ENCODE measurements at regions not wholly inside any gene's neighbourhood (a gene's known extent, or its start where the extent isn't known, plus 50 kb on each side); places are given as distances from the start of the nearest gene placed in this dataset.

- TF ChIP-seq ZNF274 (IDR thresholded peaks at IDR 0.05; ENCODE audit: low read depth, low read length) (no peak), YY1 (IDR thresholded peaks at IDR 0.05; ENCODE audit: insufficient read depth, insufficient read length) (no peak), SUZ12 (IDR thresholded peaks at IDR 0.05; ENCODE audit: extremely low read depth, insufficient read depth, insufficient read length) (no peak)
- no peak overlapping the region for H3K4me3 ChIP-seq (ENCODE audit: insufficient read length, low read depth)
- no peaks in the 10 kb centered on the region for H3K36me3 ChIP-seq (ENCODE audit: insufficient read depth, insufficient read length, low read length)
- peaks cover 3% of the 10 kb centered on the region; the same call in 1 of the 2 replicates for H3K9me3 ChIP-seq (ENCODE audit: insufficient read depth, low read length)
- no peak for DNase-seq (ENCODE audit: low read depth, low spot score)
- H3K27me3 ChIP-seq (ENCODE audit: insufficient read depth, insufficient read length), result peaks cover 97% of the 10 kb centered on the region
- no peaks in the 10 kb centered on the region for H3K4me1 ChIP-seq (ENCODE audit: insufficient read depth, insufficient read length)
- no peak overlapping the region for H3K9ac ChIP-seq (ENCODE audit: insufficient read length, low read depth)
Observed at GRCh38 chr18:72444111-72444797, 99.9 kb downstream of the CBLN2 start.

DNA sequence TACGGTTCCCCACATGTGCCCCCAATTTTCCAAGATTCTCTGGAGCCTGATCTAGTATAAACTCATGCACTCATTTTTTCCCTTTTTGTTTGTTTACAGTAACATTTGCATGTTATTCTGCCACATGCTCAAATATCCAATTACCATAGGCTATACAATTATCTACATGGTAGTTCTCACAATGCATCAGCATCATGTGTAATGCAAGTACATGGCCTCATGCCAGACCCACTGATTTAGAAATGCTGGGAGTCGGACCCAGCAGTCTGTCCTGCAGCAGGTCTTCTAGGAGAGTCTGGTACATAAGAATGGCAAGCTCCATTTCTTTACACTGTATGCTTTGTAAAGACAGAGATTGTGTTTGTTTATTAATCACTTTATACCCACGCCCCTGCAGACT lies 107.7 kb downstream of the CBLN2 start:
- Histone ChIP-seq H3K4me3 (ENCODE audit: insufficient read length, low read depth) (no peak overlapping the region), H3K27me3 (ENCODE audit: insufficient read depth, insufficient read length) (peaks cover 97% of the 10 kb centered on the region), H3K9me3 (ENCODE audit: insufficient read depth, low read length) (no peaks in the 10 kb centered on the region), H3K9ac (ENCODE audit: insufficient read length, low read depth) (no peak overlapping the region), H3K36me3 (ENCODE audit: insufficient read depth, insufficient read length, low read length) (no peaks in the 10 kb centered on the region), H3K4me1 (ENCODE audit: insufficient read depth, insufficient read length) (no peaks in the 10 kb centered on the region)
- DNase-seq (ENCODE audit: low read depth, low spot score), result no peak
- TF ChIP-seq SUZ12 (IDR thresholded peaks at IDR 0.05; ENCODE audit: extremely low read depth, insufficient read depth, insufficient read length) (no peak), YY1 (IDR thresholded peaks at IDR 0.05; ENCODE audit: insufficient read depth, insufficient read length) (no peak), ZNF274 (IDR thresholded peaks at IDR 0.05; ENCODE audit: low read depth, low read length) (no peak)

DNA sequence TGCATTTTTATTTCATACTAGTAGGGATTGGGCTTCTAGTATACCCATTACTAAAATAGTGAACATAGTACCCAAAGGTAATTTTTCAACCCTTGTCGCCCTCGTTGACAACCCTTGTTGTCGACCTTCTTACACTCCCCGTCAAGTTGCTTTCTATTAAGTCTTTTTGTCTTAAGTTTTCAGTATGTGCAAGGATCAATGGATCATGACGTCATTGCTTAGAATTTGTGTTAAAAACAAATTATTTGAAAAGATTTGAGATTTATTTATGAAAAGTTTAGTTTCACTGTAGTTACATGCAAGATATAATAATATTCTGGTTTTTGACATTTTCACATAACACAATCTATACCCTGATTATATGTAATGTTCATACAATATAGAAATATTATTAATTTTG lies 110.4 kb downstream of the CBLN2 start:
- Histone ChIP-seq H3K36me3 (ENCODE audit: insufficient read depth, insufficient read length, low read length) (no peaks in the 10 kb centered on the region), H3K9ac (ENCODE audit: insufficient read length, low read depth) (no peak overlapping the region), H3K9me3 (ENCODE audit: insufficient read depth, low read length) (no peaks in the 10 kb centered on the region), H3K27me3 (ENCODE audit: insufficient read depth, insufficient read length) (peaks cover 97% of the 10 kb centered on the region), H3K4me3 (ENCODE audit: insufficient read length, low read depth) (no peak overlapping the region), H3K4me1 (ENCODE audit: insufficient read depth, insufficient read length) (no peaks in the 10 kb centered on the region)
- TF ChIP-seq YY1 (IDR thresholded peaks at IDR 0.05; ENCODE audit: insufficient read depth, insufficient read length) (no peak), ZNF274 (IDR thresholded peaks at IDR 0.05; ENCODE audit: low read depth, low read length) (no peak), SUZ12 (IDR thresholded peaks at IDR 0.05; ENCODE audit: extremely low read depth, insufficient read depth, insufficient read length) (no peak)
- DNase-seq (ENCODE audit: low read depth, low spot score), result no peak

DNA sequence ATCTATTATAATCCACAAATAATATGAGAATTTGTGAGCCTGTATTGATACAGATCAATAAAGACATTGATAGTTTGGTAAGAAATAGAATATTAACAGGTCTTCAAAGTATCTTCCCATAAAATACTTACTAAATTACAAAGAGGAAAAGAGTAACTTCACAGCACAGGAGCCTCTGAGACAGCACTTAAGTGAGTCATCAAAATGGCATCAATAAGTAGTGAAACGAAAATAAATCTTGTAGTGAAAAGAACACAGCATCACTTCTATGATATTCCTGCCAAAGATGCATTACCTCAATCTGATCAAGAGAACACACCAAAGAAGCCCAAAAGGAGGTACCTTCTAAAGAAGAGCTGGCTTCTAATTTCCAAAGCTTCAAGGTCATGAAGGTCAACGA lies 116.4 kb downstream of the CBLN2 start:
- Histone ChIP-seq H3K9ac (ENCODE audit: insufficient read length, low read depth) (no peak overlapping the region), H3K4me1 (ENCODE audit: insufficient read depth, insufficient read length) (no peaks in the 10 kb centered on the region), H3K9me3 (ENCODE audit: insufficient read depth, low read length) (no peaks in the 10 kb centered on the region), H3K36me3 (ENCODE audit: insufficient read depth, insufficient read length, low read length) (no peaks in the 10 kb centered on the region), H3K27me3 (ENCODE audit: insufficient read depth, insufficient read length) (peaks cover 58% of the 10 kb centered on the region), H3K4me3 (ENCODE audit: insufficient read length, low read depth) (no peak overlapping the region)
- DNase-seq (ENCODE audit: low read depth, low spot score), result no peak
- TF ChIP-seq SUZ12 (IDR thresholded peaks at IDR 0.05; ENCODE audit: extremely low read depth, insufficient read depth, insufficient read length), result no peak
- TF ChIP-seq ZNF274 (IDR thresholded peaks at IDR 0.05; ENCODE audit: low read depth, low read length), result no peak
- no peak for TF ChIP-seq YY1 (IDR thresholded peaks at IDR 0.05; ENCODE audit: insufficient read depth, insufficient read length)

DNA sequence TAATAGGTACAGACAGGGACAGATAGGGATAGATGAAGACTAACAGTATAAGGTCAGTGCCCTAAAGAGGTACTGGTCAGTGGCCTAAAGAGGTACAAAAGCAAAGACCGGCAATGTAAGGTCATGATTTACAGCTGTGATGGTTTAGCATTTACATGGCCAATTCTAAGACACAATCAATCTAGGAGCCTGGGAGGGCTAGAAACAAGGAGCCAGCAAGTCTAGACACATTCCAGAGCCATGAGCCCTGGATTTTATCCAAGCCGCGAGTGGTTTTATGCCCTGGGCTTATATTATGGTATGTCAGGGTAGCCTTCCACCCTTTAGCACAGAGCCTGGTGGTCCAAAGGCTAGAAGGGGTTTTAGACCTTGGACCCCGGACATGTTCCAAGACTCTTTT lies 124.2 kb downstream of the CBLN2 start:
- H3K9me3 ChIP-seq (ENCODE audit: insufficient read depth, low read length), result no peaks in the 10 kb centered on the region; the same call in 1 of the 2 replicates
- H3K9ac ChIP-seq (ENCODE audit: insufficient read length, low read depth), result no peak overlapping the region
- H3K4me1 ChIP-seq (ENCODE audit: insufficient read depth, insufficient read length), result no peaks in the 10 kb centered on the region
- no peak overlapping the region for H3K4me3 ChIP-seq (ENCODE audit: insufficient read length, low read depth)
- no peaks in the 10 kb centered on the region for H3K27me3 ChIP-seq (ENCODE audit: insufficient read depth, insufficient read length)
- TF ChIP-seq SUZ12 (IDR thresholded peaks at IDR 0.05; ENCODE audit: extremely low read depth, insufficient read depth, insufficient read length), result no peak
- no peak for TF ChIP-seq YY1 (IDR thresholded peaks at IDR 0.05; ENCODE audit: insufficient read depth, insufficient read length)
- TF ChIP-seq ZNF274 (IDR thresholded peaks at IDR 0.05; ENCODE audit: low read depth, low read length), result no peak
- no peaks in the 10 kb centered on the region for H3K36me3 ChIP-seq (ENCODE audit: insufficient read depth, insufficient read length, low read length)
- DNase-seq (ENCODE audit: low read depth, low spot score), result no peak

- Histone ChIP-seq H3K4me1 (ENCODE audit: insufficient read depth, insufficient read length) (no peaks in the 10 kb centered on the region), H3K27me3 (ENCODE audit: insufficient read depth, insufficient read length) (no peaks in the 10 kb centered on the region), H3K9ac (ENCODE audit: insufficient read length, low read depth) (no peak overlapping the region), H3K36me3 (ENCODE audit: insufficient read depth, insufficient read length, low read length) (no peaks in the 10 kb centered on the region), H3K9me3 (ENCODE audit: insufficient read depth, low read length) (no peaks in the 10 kb centered on the region), H3K4me3 (ENCODE audit: insufficient read length, low read depth) (no peak overlapping the region)
- no peak for TF ChIP-seq ZNF274 (IDR thresholded peaks at IDR 0.05; ENCODE audit: low read depth, low read length)
- TF ChIP-seq SUZ12 (IDR thresholded peaks at IDR 0.05; ENCODE audit: extremely low read depth, insufficient read depth, insufficient read length), result no peak
- no peak for TF ChIP-seq YY1 (IDR thresholded peaks at IDR 0.05; ENCODE audit: insufficient read depth, insufficient read length)
- DNase-seq (ENCODE audit: low read depth, low spot score), result no peak
Observed at GRCh38 chr18:72412927-72413326, 131.2 kb downstream of the CBLN2 start.

DNA sequence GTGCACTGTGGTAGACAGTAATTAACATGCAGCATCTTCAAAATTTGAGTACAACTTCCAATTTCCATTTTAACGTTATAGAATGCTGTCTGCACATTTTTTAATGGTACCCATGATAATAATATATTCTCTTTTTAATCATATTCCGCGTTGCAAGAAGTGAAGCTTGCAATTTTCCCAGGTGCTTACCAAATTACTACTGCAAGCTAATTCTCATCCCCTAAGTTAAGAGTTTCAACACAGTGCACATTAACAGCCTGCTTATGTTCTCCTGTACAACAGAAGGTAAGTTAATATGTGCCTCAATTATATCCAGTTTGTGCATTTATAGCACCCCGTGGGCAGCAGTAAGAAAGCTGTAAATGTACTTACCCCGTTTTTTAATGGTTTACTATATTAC lies 132.9 kb downstream of the CBLN2 start:
- no peak for TF ChIP-seq ZNF274 (IDR thresholded peaks at IDR 0.05; ENCODE audit: low read depth, low read length)
- TF ChIP-seq YY1 (IDR thresholded peaks at IDR 0.05; ENCODE audit: insufficient read depth, insufficient read length), result no peak
- TF ChIP-seq SUZ12 (IDR thresholded peaks at IDR 0.05; ENCODE audit: extremely low read depth, insufficient read depth, insufficient read length), result no peak
- no peaks in the 10 kb centered on the region for H3K27me3 ChIP-seq (ENCODE audit: insufficient read depth, insufficient read length)
- H3K36me3 ChIP-seq (ENCODE audit: insufficient read depth, insufficient read length, low read length), result no peaks in the 10 kb centered on the region
- H3K4me3 ChIP-seq (ENCODE audit: insufficient read length, low read depth), result no peak overlapping the region
- no peaks in the 10 kb centered on the region for H3K4me1 ChIP-seq (ENCODE audit: insufficient read depth, insufficient read length)
- DNase-seq (ENCODE audit: low read depth, low spot score), result no peak
- no peaks in the 10 kb centered on the region for H3K9me3 ChIP-seq (ENCODE audit: insufficient read depth, low read length)
- no peak overlapping the region for H3K9ac ChIP-seq (ENCODE audit: insufficient read length, low read depth)
